ENCODE measurements at regions not wholly inside any gene's neighbourhood (a gene's known extent, or its start where the extent isn't known, plus 50 kb on each side); places are given as distances from the start of the nearest gene placed in this dataset.

GRCh38 chr18:46336278-46337111 is 232.3 kb downstream of the HAUS1 start:
- no peak overlapping the region for H3K4me2 ChIP-seq (ENCODE audit: insufficient read depth, low read length)
- BruUV-seq (replicated peaks): no TSS peak

More at GRCh38 chr18:46336278-46337111, 232.3 kb downstream of the HAUS1 start:
- Histone ChIP-seq H3K4me1 (ENCODE audit: control insufficient read depth, extremely low read depth, insufficient read depth, low read length) (no peaks in the 10 kb centered on the region), H3K27me3 (ENCODE audit: control insufficient read depth in 2 of 2, insufficient read depth in 2 of 2, low read length in 2 of 2) (peaks cover 39 to 52% of the 10 kb centered on the region in 2 experiments), H3K9me1 (replicated peaks; ENCODE audit: control insufficient read depth, extremely low read depth, insufficient read depth, low read length) (no peaks in the 10 kb centered on the region), H2AFZ (ENCODE audit: low read depth, low read length) (no peak overlapping the region), H3K9me3 (replicated peaks; ENCODE audit: control insufficient read depth, insufficient read depth, low read length) (no peaks in the 10 kb centered on the region), H3K4me3 (replicated peaks in 1 of 3; ENCODE audit: insufficient read depth in 1 of 3, low read depth in 1 of 3, low read length in 3 of 3) (no peak overlapping the region), H3K36me3 (ENCODE audit: control insufficient read depth in 2 of 2, extremely low read depth in 1 of 2, insufficient read depth in 2 of 2, low read length in 2 of 2) (no peaks in the 10 kb centered on the region), H3K79me2 (ENCODE audit: control insufficient read depth, insufficient read depth, low read length) (no peaks in the 10 kb centered on the region), H3K27ac (ENCODE audit: insufficient read depth, low read depth, low read length) (no peak overlapping the region), H4K20me1 (replicated peaks; ENCODE audit: control insufficient read depth, extremely low read depth, insufficient read depth, low read length) (no peaks in the 10 kb centered on the region), H3K9ac (replicated peaks; ENCODE audit: extremely low read depth, insufficient read depth, low read length) (no peak overlapping the region)
- TF ChIP-seq EZH2 (IDR thresholded peaks at IDR 0.05; ENCODE audit: borderline replicate concordance, low read depth, low read length, severe bottlenecking) (no peak), CTCF (IDR thresholded peaks at IDR 0.05; ENCODE audit: extremely low read depth in 1 of 2, insufficient read depth in 1 of 2, low read depth in 1 of 2, low read length in 2 of 2) (no peak), POLR2AphosphoS5 (IDR thresholded peaks at IDR 0.05; ENCODE audit: insufficient read depth, low read depth, low read length) (no peak), GATA2 (IDR thresholded peaks at IDR 0.05; ENCODE audit: insufficient read depth, insufficient read length, low read depth, low read length) (no peak), MYC (IDR thresholded peaks at IDR 0.05; ENCODE audit: low read depth, low read length) (no peak), POLR2A (IDR thresholded peaks at IDR 0.05; ENCODE audit: low read depth, low read length) (no peak), JUN (IDR thresholded peaks at IDR 0.05; ENCODE audit: borderline replicate concordance, insufficient read depth, insufficient read length, low read depth) (no peak), FOS (IDR thresholded peaks at IDR 0.05; ENCODE audit: borderline replicate concordance, insufficient read depth, low read length) (no peak), MAX (IDR thresholded peaks at IDR 0.05; ENCODE audit: insufficient read depth, insufficient read length) (no peak)
- dilution Hi-C loops (cut with MboI; ENCODE audit: extremely low pct_ligation_motif_present, low sequenced_read_pairs) (no loop called here), intact Hi-C loops (cut with micrococcal nuclease) (no loop called here)
- POLR2A ChIA-PET: no interaction called here
- DNase-seq (ENCODE audit: low read depth, low spot score) (no peak), FAIRE-seq (no peak)
- CTCF ChIA-PET: interaction anchor here (1.3 kb wide), 1 partner anchor 55 kb away, joined by 3 read pairs; no protein-coding TSS in a partner anchor
